Thymus (tissue), 11 donors: ENCODE measurements at regions not wholly inside any gene's neighbourhood (a gene's known extent, or its start where the extent isn't known, plus 50 kb on each side); places are given as distances from the start of the nearest gene placed in this dataset.

Experiments
- DNase-seq, 9 donors: peaks; one replicate each; pipeline ENCODE4 v3.0.0-alpha.2; 2013; ENCODE audit warnings: low spot score in 9 of 9, low read depth in 6 of 9, missing footprints in 1 of 9
- H3K27ac ChIP-seq, 2 donors: one replicate each; pipeline ENCODE4 v1.5.1; 2013; ENCODE audit warnings: control low read depth in 1 of 2, low read depth in 1 of 2, low read length in 1 of 2, mild to moderate bottlenecking in 1 of 2, moderate library complexity in 1 of 2
- H3K27me3 ChIP-seq, 2 donors: one replicate each; pipeline ENCODE4 v1.5.1; 2013; ENCODE audit warnings: low read length in 1 of 2; ENCODE audit not compliant: control insufficient read depth in 2 of 2, insufficient read depth in 1 of 2
- H3K36me3 ChIP-seq, 2 donors: one replicate each; pipeline ENCODE4 v1.5.1; 2013; ENCODE audit warnings: low read length in 1 of 2, mild to moderate bottlenecking in 1 of 2, moderate library complexity in 1 of 2; ENCODE audit not compliant: control insufficient read depth in 2 of 2, insufficient read depth in 2 of 2
- H3K4me1 ChIP-seq, 2 donors: one replicate each; pipeline ENCODE4 v1.5.1; 2013; ENCODE audit warnings: low read length in 2 of 2; ENCODE audit not compliant: control insufficient read depth in 2 of 2, insufficient read depth in 2 of 2
- H3K4me3 ChIP-seq, 2 donors: one replicate each; pipeline ENCODE4 v1.5.1; 2013; ENCODE audit warnings: low read length in 2 of 2, control low read depth in 1 of 2, mild to moderate bottlenecking in 1 of 2
- H3K9me3 ChIP-seq, 2 donors: one replicate each; pipeline ENCODE4 v1.5.1; 2013; ENCODE audit warnings: low read length in 1 of 2, mild to moderate bottlenecking in 1 of 2; ENCODE audit not compliant: control insufficient read depth in 2 of 2, insufficient read depth in 1 of 2
- whole genome bisulfite sequencing: extraction: QIAGEN DNeasy Blood & Tissue Kit; methylation state at CpG from one replicate; pipeline ENCODE4 v1.1.7; 2013; 5-methylcytosine and 5-hydroxymethylcytosine counted together
- donor health status: healthy.

- H3K4me3 ChIP-seq: no peak overlapping the region
- DNase-seq: no peak
- H3K27me3 ChIP-seq: no peaks in the 10 kb centered on the region
- 94% methylated on average over 1 of the region's 1 CpG for WGBS
- no peaks in the 10 kb centered on the region for H3K9me3 ChIP-seq
- no peaks in the 10 kb centered on the region for H3K36me3 ChIP-seq
- H3K4me1 ChIP-seq: no peaks in the 10 kb centered on the region
- no peak overlapping the region for H3K27ac ChIP-seq
Measured at GRCh38 chr13:63088226-63088625, 1672.6 kb upstream of the PCDH20 start.

- Histone ChIP-seq H3K4me3 (no peak overlapping the region), H3K36me3 (no peaks in the 10 kb centered on the region), H3K9me3 (no peaks in the 10 kb centered on the region), H3K27me3 (no peaks in the 10 kb centered on the region), H3K27ac (no peak overlapping the region), H3K4me1 (no peaks in the 10 kb centered on the region)
- WGBS: 94% methylated on average over 5 of the region's 5 CpGs
- DNase-seq: no peak
Measured at GRCh38 chr13:63086286-63086685, 1670.6 kb upstream of the PCDH20 start.

GRCh38 chr13:63085851-63086250 is 1670.2 kb upstream of the PCDH20 start:
- 86% methylated on average over 4 of the region's 4 CpGs for WGBS
- H3K27ac ChIP-seq: no peak overlapping the region
- no peaks in the 10 kb centered on the region for H3K4me1 ChIP-seq

GRCh38 chr13:63081400-63082014 is 1665.9 kb upstream of the PCDH20 start:
- Histone ChIP-seq H3K4me1 (no peaks in the 10 kb centered on the region), H3K9me3 (no peaks in the 10 kb centered on the region), H3K27ac (no peak overlapping the region), H3K36me3 (no peaks in the 10 kb centered on the region), H3K4me3 (no peak overlapping the region), H3K27me3 (no peaks in the 10 kb centered on the region)
- 92% methylated on average over 2 of the region's 2 CpGs for WGBS
- no peak for DNase-seq

More at GRCh38 chr13:63085851-63086250, 1670.2 kb upstream of the PCDH20 start:
- Histone ChIP-seq H3K27me3 (no peaks in the 10 kb centered on the region), H3K36me3 (no peaks in the 10 kb centered on the region), H3K4me3 (no peak overlapping the region), H3K9me3 (no peaks in the 10 kb centered on the region)
- no peak for DNase-seq

GRCh38 chr13:63075126-63075525 is 1659.5 kb upstream of the PCDH20 start:
- no peak overlapping the region for H3K4me3 ChIP-seq
- no peaks in the 10 kb centered on the region for H3K36me3 ChIP-seq
- H3K9me3 ChIP-seq: no peaks in the 10 kb centered on the region
- H3K27ac ChIP-seq: no peak overlapping the region
- no peak for DNase-seq
- no peaks in the 10 kb centered on the region for H3K4me1 ChIP-seq
- H3K27me3 ChIP-seq: no peaks in the 10 kb centered on the region

GRCh38 chr13:63050287-63050686 is 1634.6 kb upstream of the PCDH20 start:
- no peaks in the 10 kb centered on the region for H3K36me3 ChIP-seq
- H3K27ac ChIP-seq: no peak overlapping the region
- no peaks in the 10 kb centered on the region for H3K4me1 ChIP-seq
- WGBS: 96% methylated on average over 5 of the region's 5 CpGs
- no peak overlapping the region for H3K4me3 ChIP-seq
- H3K27me3 ChIP-seq: no peaks in the 10 kb centered on the region
- no peak for DNase-seq
- no peaks in the 10 kb centered on the region for H3K9me3 ChIP-seq

GRCh38 chr13:63048653-63049052 is 1633.0 kb upstream of the PCDH20 start:
- Histone ChIP-seq H3K4me3 (no peak overlapping the region), H3K36me3 (no peaks in the 10 kb centered on the region), H3K27ac (no peak overlapping the region), H3K4me1 (no peaks in the 10 kb centered on the region), H3K9me3 (no peaks in the 10 kb centered on the region), H3K27me3 (no peaks in the 10 kb centered on the region)
- no peak for DNase-seq

- no peaks in the 10 kb centered on the region for H3K9me3 ChIP-seq
- DNase-seq: no peak
- H3K27me3 ChIP-seq: no peaks in the 10 kb centered on the region
- H3K4me3 ChIP-seq: no peak overlapping the region
- H3K27ac ChIP-seq: no peak overlapping the region
- no peaks in the 10 kb centered on the region for H3K4me1 ChIP-seq
- no peaks in the 10 kb centered on the region for H3K36me3 ChIP-seq
- WGBS: 78% methylated on average over 6 of the region's 6 CpGs
Measured at GRCh38 chr13:63044589-63045313, 1629.1 kb upstream of the PCDH20 start.

GRCh38 chr13:63042686-63043085 is 1627.0 kb upstream of the PCDH20 start:
- no peak for DNase-seq
- 56% methylated on average over 2 of the region's 2 CpGs for WGBS
- no peaks in the 10 kb centered on the region for H3K9me3 ChIP-seq
- no peaks in the 10 kb centered on the region for H3K4me1 ChIP-seq
- H3K27me3 ChIP-seq: no peaks in the 10 kb centered on the region
- H3K27ac ChIP-seq: no peak overlapping the region
- no peak overlapping the region for H3K4me3 ChIP-seq
- no peaks in the 10 kb centered on the region for H3K36me3 ChIP-seq
